T-cell (primary cell): ENCODE measurements at regions not wholly inside any gene's neighbourhood (a gene's known extent, or its start where the extent isn't known, plus 50 kb on each side); places are given as distances from the start of the nearest gene placed in this dataset.

ENCODE experiments used
- ATAC-seq, 4 experiments: fragments of 200-7000 bp in 3 of 4; fragments of 150-1000 bp in 1 of 4; cut with Tn5 transposase; replicated peaks in 1 of 4; 1 replicate in 3 of 4; 2 replicates in 1 of 4; pipeline ENCODE4 v1.10.0; 2021; ENCODE audit warnings: moderate library complexity in 3 of 4, mild to moderate bottlenecking in 2 of 4, moderate number of reproducible peaks in 1 of 4
- CTCF ChIA-PET, 2 donors: fragments of 300-600 bp; sonication (Branson Sonifier 250); formaldehyde crosslinking; loops; one replicate each; lab custom pipeline; 2022; ENCODE audit warnings: antibody characterized with exemption in 2 of 2; lab: Charles Lee
- POLR2A ChIA-PET, 2 donors: fragments of 300-600 bp; sonication (Branson Sonifier 250); formaldehyde crosslinking; loops; one replicate each; lab custom pipeline; 2022; ENCODE audit warnings: antibody characterized with exemption in 2 of 2; lab: Charles Lee
- DNase-seq, 35 experiments: peaks; one replicate each; pipeline versions ENCODE4 v3.0.0 to v3.0.0-alpha.2; 2013 to 2023
- H3K27ac ChIP-seq: one replicate; pipeline ENCODE4 v1.5.1; 2013; ENCODE audit warnings: low read length
- H3K27me3 ChIP-seq, 2 experiments: replicated peaks in 1 of 2; 1 replicate in 1 of 2; 2 replicates in 1 of 2; pipeline versions ENCODE4 v1.6.1 to v1.7.0; 2013; ENCODE audit warnings: low read length in 1 of 2, mixed read lengths in 1 of 2; ENCODE audit not compliant: control insufficient read depth in 2 of 2, insufficient read depth in 2 of 2; ENCODE audit errors: extremely low read depth in 1 of 2
- H3K36me3 ChIP-seq, 2 donors: 1 replicate in 1 of 2; 2 replicates in 1 of 2; pipeline versions ENCODE4 v1.6.1 to v1.7.0; 2013; ENCODE audit warnings: low read length in 1 of 2; ENCODE audit not compliant: control insufficient read depth in 2 of 2, insufficient read depth in 1 of 2; ENCODE audit errors: extremely low read depth in 1 of 2
- H3K4me1 ChIP-seq, 2 experiments: 1 replicate in 1 of 2; 2 replicates in 1 of 2; pipeline versions ENCODE4 v1.6.1 to v1.7.0; 2013; ENCODE audit warnings: low read length in 2 of 2, mixed read lengths in 1 of 2; ENCODE audit not compliant: insufficient read depth in 2 of 2, control insufficient read depth in 1 of 2; ENCODE audit errors: extremely low read depth in 1 of 2
- H3K4me3 ChIP-seq, 2 donors: 1 replicate in 1 of 2; 2 replicates in 1 of 2; pipeline versions ENCODE4 v1.5.1 to v1.7.0; 2013; ENCODE audit warnings: mild to moderate bottlenecking in 2 of 2, low read length in 1 of 2, moderate library complexity in 1 of 2; ENCODE audit not compliant: control insufficient read depth in 1 of 2; ENCODE audit errors: extremely low read depth in 1 of 2
- H3K9me3 ChIP-seq: 2 replicates; pipeline ENCODE4 v1.7.0; 2013
- H3K27ac Mint-ChIP-seq, 2 donors: one replicate each; pipeline ENCODE4 v1.8.0; 2020 to 2021; ENCODE audit warnings: mild to moderate bottlenecking in 2 of 2, mixed read lengths in 2 of 2
- H3K27me3 Mint-ChIP-seq, 2 donors: one replicate each; pipeline ENCODE4 v1.8.0; 2021 to 2022; ENCODE audit warnings: mixed read lengths in 2 of 2
- H3K36me3 Mint-ChIP-seq: one replicate; pipeline ENCODE4 v1.8.0; 2021; ENCODE audit warnings: mixed read lengths
- H3K4me1 Mint-ChIP-seq, 3 donors: one replicate each; pipeline ENCODE4 v1.8.0; 2020 to 2022; ENCODE audit warnings: mixed read lengths in 3 of 3, mild to moderate bottlenecking in 1 of 3
- H3K4me3 Mint-ChIP-seq, 3 donors: one replicate each; pipeline ENCODE4 v1.8.0; 2020 to 2022; ENCODE audit warnings: mild to moderate bottlenecking in 3 of 3, mixed read lengths in 3 of 3, moderate library complexity in 3 of 3
- H3K9me3 Mint-ChIP-seq, 3 donors: one replicate each; pipeline ENCODE4 v1.8.0; 2020 to 2022; ENCODE audit warnings: mixed read lengths in 3 of 3
- WGBS: methylation state at CpG from one replicate; pipeline ENCODE4 v1.1.5; 2013; ENCODE audit warnings: missing lambda C conversion rate; ENCODE audit not compliant: insufficient coverage; 5-methylcytosine and 5-hydroxymethylcytosine counted together

GRCh38 chr6:40000964-40001515, 66.8 kb upstream of the MOCS1 start:
- Histone ChIP-seq H3K9me3 (no peaks in the 10 kb centered on the region), H3K4me1 (no peaks in the 10 kb centered on the region), H3K27me3 (peaks cover 0 to 8% of the 10 kb centered on the region in 2 experiments), H3K27ac (no peak overlapping the region), H3K4me3 (no peak overlapping the region), H3K36me3 (no peaks in the 10 kb centered on the region)
- Mint-ChIP-seq H3K9me3 (peaks cover 23 to 44% (median 39%) of the 10 kb centered on the region in 3 donors), H3K4me3 (no peak overlapping the region), H3K27me3 (peaks cover 14 to 52% of the 10 kb centered on the region in 2 donors), H3K36me3 (peaks cover 4% of the 10 kb centered on the region), H3K4me1 (no peaks in the 10 kb centered on the region), H3K27ac (no peak overlapping the region)
- ChIA-PET CTCF (no interaction called here), POLR2A (no interaction called here)
- ATAC-seq: no peak
- no peak for DNase-seq
- 63% methylated on average over 1 of the region's 4 CpGs for WGBS

GRCh38 chr6:39999006-39999867, 65.0 kb upstream of the MOCS1 start:
- no peak for ATAC-seq
- no peak overlapping the region for H3K4me3 Mint-ChIP-seq
- no peaks in the 10 kb centered on the region for H3K9me3 ChIP-seq
- peaks cover 4% of the 10 kb centered on the region for H3K36me3 Mint-ChIP-seq
- H3K9me3 Mint-ChIP-seq: peaks cover 29 to 46% (median 42%) of the 10 kb centered on the region in 3 donors
- no peaks in the 10 kb centered on the region for H3K4me1 ChIP-seq
- WGBS: 40% methylated on average over 10 of the region's 11 CpGs
- H3K27me3 Mint-ChIP-seq: peaks cover 14 to 49% of the 10 kb centered on the region in 2 donors
- no peak for DNase-seq
- H3K27me3 ChIP-seq: peaks cover 0 to 8% of the 10 kb centered on the region in 2 experiments
- POLR2A ChIA-PET: no interaction called here
- no peak overlapping the region for H3K4me3 ChIP-seq
- no peak overlapping the region for H3K27ac Mint-ChIP-seq
- H3K4me1 Mint-ChIP-seq: no peaks in the 10 kb centered on the region
- H3K36me3 ChIP-seq: no peaks in the 10 kb centered on the region
- CTCF ChIA-PET: no interaction called here
- H3K27ac ChIP-seq: no peak overlapping the region

GRCh38 chr6:39998126-39998525, 63.9 kb upstream of the MOCS1 start:
- Histone ChIP-seq H3K4me3 (no peak overlapping the region), H3K27ac (no peak overlapping the region), H3K4me1 (no peaks in the 10 kb centered on the region), H3K27me3 (peaks cover 0 to 8% of the 10 kb centered on the region in 2 experiments), H3K9me3 (no peaks in the 10 kb centered on the region), H3K36me3 (no peaks in the 10 kb centered on the region)
- Mint-ChIP-seq H3K27me3 (peaks cover 14 to 39% of the 10 kb centered on the region in 2 donors), H3K4me3 (no peak overlapping the region), H3K4me1 (no peaks in the 10 kb centered on the region), H3K27ac (no peak overlapping the region), H3K9me3 (peaks cover 35 to 51% (median 35%) of the 10 kb centered on the region in 3 donors), H3K36me3 (peaks cover 4% of the 10 kb centered on the region)
- 76% methylated on average over 4 of the region's 4 CpGs for WGBS
- CTCF ChIA-PET: no interaction called here
- POLR2A ChIA-PET: no interaction called here
- DNase-seq (no peak), ATAC-seq (no peak)

GRCh38 chr6:39997101-39997635, 62.9 kb upstream of the MOCS1 start:
- no peak overlapping the region for H3K4me3 Mint-ChIP-seq
- no peaks in the 10 kb centered on the region for H3K4me1 ChIP-seq
- H3K27ac ChIP-seq: no peak overlapping the region
- DNase-seq (no peak), ATAC-seq (no peak)
- no peak overlapping the region for H3K4me3 ChIP-seq
- peaks cover 41 to 57% (median 42%) of the 10 kb centered on the region in 3 donors for H3K9me3 Mint-ChIP-seq
- H3K27me3 ChIP-seq: peaks cover 0 to 8% of the 10 kb centered on the region in 2 experiments
- no peaks in the 10 kb centered on the region for H3K4me1 Mint-ChIP-seq
- ChIA-PET POLR2A (no interaction called here), CTCF (no interaction called here)
- H3K27me3 Mint-ChIP-seq: peaks cover 14 to 39% of the 10 kb centered on the region in 2 donors
- no peaks in the 10 kb centered on the region for H3K36me3 ChIP-seq
- no peak overlapping the region for H3K27ac Mint-ChIP-seq
- H3K9me3 ChIP-seq: no peaks in the 10 kb centered on the region
- 94% methylated on average over 6 of the region's 8 CpGs for WGBS
- H3K36me3 Mint-ChIP-seq: peaks cover 4% of the 10 kb centered on the region

GRCh38 chr6:39995633-39996032, 61.4 kb upstream of the MOCS1 start:
- Histone ChIP-seq H3K4me1 (no peaks in the 10 kb centered on the region), H3K27me3 (peaks cover 0 to 8% of the 10 kb centered on the region in 2 experiments), H3K4me3 (no peak overlapping the region), H3K27ac (no peak overlapping the region), H3K36me3 (no peaks in the 10 kb centered on the region), H3K9me3 (no peaks in the 10 kb centered on the region)
- 67% methylated on average over 2 of the region's 4 CpGs for WGBS
- DNase-seq (no peak), ATAC-seq (no peak)
- ChIA-PET POLR2A (no interaction called here), CTCF (no interaction called here)
- Mint-ChIP-seq H3K27ac (no peak overlapping the region), H3K4me3 (no peak overlapping the region), H3K4me1 (no peaks in the 10 kb centered on the region), H3K36me3 (peaks cover 4% of the 10 kb centered on the region), H3K27me3 (peaks cover 14 to 35% of the 10 kb centered on the region in 2 donors), H3K9me3 (peaks cover 40 to 56% (median 41%) of the 10 kb centered on the region in 3 donors)

GRCh38 chr6:39992861-39993622, 58.8 kb upstream of the MOCS1 start:
- H3K36me3 Mint-ChIP-seq: no peaks in the 10 kb centered on the region
- CTCF ChIA-PET: no interaction called here

More at GRCh38 chr6:39992861-39993622, 58.8 kb upstream of the MOCS1 start:
- WGBS: 86% methylated on average over 3 of the region's 7 CpGs
- H3K36me3 ChIP-seq: no peaks in the 10 kb centered on the region
- no peak overlapping the region for H3K27ac ChIP-seq
- Mint-ChIP-seq H3K4me1 (no peaks in the 10 kb centered on the region), H3K27ac (no peak overlapping the region), H3K27me3 (peaks cover 8 to 16% of the 10 kb centered on the region in 2 donors), H3K4me3 (no peak overlapping the region), H3K9me3 (peaks cover 22 to 32% (median 23%) of the 10 kb centered on the region in 3 donors)
- no peaks in the 10 kb centered on the region for H3K4me1 ChIP-seq
- ATAC-seq (no peak), DNase-seq (no peak)
- no peaks in the 10 kb centered on the region for H3K9me3 ChIP-seq
- no peak overlapping the region for H3K4me3 ChIP-seq
- POLR2A ChIA-PET: no interaction called here
- peaks cover 0 to 3% of the 10 kb centered on the region in 2 experiments for H3K27me3 ChIP-seq
